HT-29 (cell line): ENCODE measurements at regions not wholly inside any gene's neighbourhood (a gene's known extent, or its start where the extent isn't known, plus 50 kb on each side); places are given as distances from the start of the nearest gene placed in this dataset.
A peak's percentile ranks its signal among the peaks of the same experiment; 100 is the strongest.

Experiments
- DNase-seq: peaks from one replicate; pipeline ENCODE4 v3.0.0-alpha.2; 2015; ENCODE audit warnings: low spot score

GRCh38 chr2:41930807-41931566, 116.8 kb upstream of the PKDCC start:
- peak; percentile 65 for DNase-seq

GRCh38 chr2:41932241-41933045, 115.4 kb upstream of the PKDCC start:
- no peak for DNase-seq

GRCh38 chr2:41933046-41933420, 114.8 kb upstream of the PKDCC start:
- DNase-seq, result no peak

- no peak for DNase-seq
Measured at GRCh38 chr2:41933585-41934320, 114.1 kb upstream of the PKDCC start.

- DNase-seq, result no peak
Measured at GRCh38 chr2:41934329-41934958, 113.4 kb upstream of the PKDCC start.

GRCh38 chr2:41935002-41935401, 112.8 kb upstream of the PKDCC start:
- no peak for DNase-seq

GRCh38 chr2:41935825-41936224, 112.0 kb upstream of the PKDCC start:
- DNase-seq, result no peak

- DNase-seq, result no peak
Measured at GRCh38 chr2:41936771-41937463, 110.9 kb upstream of the PKDCC start.

GRCh38 chr2:41937464-41937906, 110.3 kb upstream of the PKDCC start:
- DNase-seq, result no peak

GRCh38 chr2:41937921-41938708, 109.7 kb upstream of the PKDCC start:
- DNase-seq, result peak; percentile 56

GRCh38 chr2:41940060-41940744, 107.6 kb upstream of the PKDCC start:
- DNase-seq, result no peak

GRCh38 chr2:41940745-41941063, 107.1 kb upstream of the PKDCC start:
- no peak for DNase-seq

GRCh38 chr2:41941831-41942230, 106.0 kb upstream of the PKDCC start:
- DNase-seq, result no peak

GRCh38 chr2:41942278-41942677, 105.5 kb upstream of the PKDCC start:
- no peak for DNase-seq

- no peak for DNase-seq
Measured at GRCh38 chr2:41943159-41943558, 104.7 kb upstream of the PKDCC start.

GRCh38 chr2:41944220-41944880, 103.5 kb upstream of the PKDCC start:
- DNase-seq, result no peak

GRCh38 chr2:41947701-41948396, 100.0 kb upstream of the PKDCC start:
- no peak for DNase-seq

- no peak for DNase-seq
Measured at GRCh38 chr2:41948397-41948763, 99.4 kb upstream of the PKDCC start.
